Retinal pigment epithelial cell (primary cell): ENCODE measurements at regions not wholly inside any gene's neighbourhood (a gene's known extent, or its start where the extent isn't known, plus 50 kb on each side); places are given as distances from the start of the nearest gene placed in this dataset.

Experiments
- DNase-seq: peaks from one replicate; pipeline ENCODE4 v3.0.0-alpha.2; 2010; ENCODE audit warnings: low read depth
- H3K4me3 ChIP-seq: 2 replicates; pipeline ENCODE4 v1.5.1; 2011; ENCODE audit warnings: mild to moderate bottlenecking, low read length, control low read depth, moderate library complexity
- CTCF ChIP-seq: conservative IDR thresholded peaks from 2 replicates; pipeline ENCODE4 v1.5.1; 2011; ENCODE audit warnings: low read depth, low read length, control low read depth, inconsistent platforms

- TF ChIP-seq CTCF = no peak
- DNase-seq = no peak
- H3K4me3 ChIP-seq = no peak overlapping the region
Observed at GRCh38 chr12:69105101-69105962, 134.0 kb upstream of the CPSF6 start.

- no peak for DNase-seq
- TF ChIP-seq CTCF = no peak
- no peak overlapping the region for H3K4me3 ChIP-seq
Observed at GRCh38 chr12:69106482-69107118, 132.8 kb upstream of the CPSF6 start.

GRCh38 chr12:69107541-69107940, 131.8 kb upstream of the CPSF6 start:
- DNase-seq = no peak
- TF ChIP-seq CTCF = no peak
- no peak overlapping the region for H3K4me3 ChIP-seq

- peak; percentile 29 for TF ChIP-seq CTCF
- no peak for DNase-seq
- no peak overlapping the region for H3K4me3 ChIP-seq
Observed at GRCh38 chr12:69108037-69108436, 131.3 kb upstream of the CPSF6 start.

- no peak for DNase-seq
- TF ChIP-seq CTCF = no peak
- no peak overlapping the region for H3K4me3 ChIP-seq
Observed at GRCh38 chr12:69112616-69113015, 126.8 kb upstream of the CPSF6 start.

GRCh38 chr12:69115099-69115498, 124.3 kb upstream of the CPSF6 start:
- no peak for TF ChIP-seq CTCF
- H3K4me3 ChIP-seq = no peak overlapping the region
- no peak for DNase-seq

- DNase-seq = no peak
- TF ChIP-seq CTCF = no peak
- H3K4me3 ChIP-seq = no peak overlapping the region
Observed at GRCh38 chr12:69115951-69116350, 123.4 kb upstream of the CPSF6 start.
